ENCODE measurements at regions not wholly inside any gene's neighbourhood (a gene's known extent, or its start where the extent isn't known, plus 50 kb on each side); places are given as distances from the start of the nearest gene placed in this dataset.

DNA sequence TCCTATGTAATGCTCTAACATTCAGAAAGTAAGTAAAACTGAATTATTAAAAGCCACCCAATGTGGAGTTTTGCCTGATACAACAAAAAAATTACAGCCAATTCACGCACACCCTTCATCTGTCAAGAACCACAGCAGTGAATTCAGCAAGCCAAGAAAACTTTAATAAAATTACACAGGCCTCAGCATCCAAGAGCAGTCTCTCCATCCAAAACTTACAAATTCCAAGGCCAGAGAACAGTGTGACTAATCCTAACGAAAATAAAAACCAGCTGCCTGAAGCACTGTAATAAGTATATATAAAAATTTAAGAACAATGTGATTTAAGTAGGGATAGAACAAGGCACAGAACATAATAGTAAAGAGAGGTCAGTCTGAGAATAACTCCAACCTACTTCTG lies 54.2 kb downstream of the SIX6 start:
- TF ChIP-seq SMC3 (IDR thresholded peaks at IDR 0.05) (no peak), CTCF (IDR thresholded peaks at IDR 0.05) (no peak), POLR2AphosphoS2 (conservative IDR thresholded peaks at IDR 0.05; ENCODE audit: low read length) (no peak), REST (IDR thresholded peaks at IDR 0.05) (no peak), POLR2A (IDR thresholded peaks at IDR 0.05; ENCODE audit: low read length) (no peak), CEBPB (IDR thresholded peaks at IDR 0.05) (no peak), FOSL2 (IDR thresholded peaks at IDR 0.05) (no peak), FOSL2 (CRISPR knock-in tag; IDR thresholded peaks at IDR 0.05) (no peak), BHLHE40 (IDR thresholded peaks at IDR 0.05; ENCODE audit: low read depth, low read length) (no peak), ESRRA (IDR thresholded peaks at IDR 0.05; ENCODE audit: borderline replicate concordance, low read length) (no peak), RNF2 (IDR thresholded peaks at IDR 0.05; ENCODE audit: borderline replicate concordance, low read depth) (no peak), CHD2 (IDR thresholded peaks at IDR 0.05; ENCODE audit: low read length, partially characterized antibody) (no peak), RAD21 (conservative IDR thresholded peaks at IDR 0.05 in 1 of 2, IDR thresholded peaks at IDR 0.05 in 1 of 2) (no peak)

All from A549 (cell line).